Superior temporal gyrus (tissue), 1 donor: ENCODE measurements at regions not wholly inside any gene's neighbourhood (a gene's known extent, or its start where the extent isn't known, plus 50 kb on each side); places are given as distances from the start of the nearest gene placed in this dataset.
"Not testable (repeated sequence)": the region's sequence is repeated elsewhere in the genome, so short reads cannot be mapped to it uniquely, and the experiment has no call there.

Source experiments
- DNase-seq: peaks from one replicate; pipeline ENCODE4 v3.0.0-alpha.2; 2016; ENCODE audit errors: extremely low spot score

- no peak for DNase-seq
Observed at GRCh38 chr11:101292661-101293240, 163.1 kb upstream of the PGR start.

DNA sequence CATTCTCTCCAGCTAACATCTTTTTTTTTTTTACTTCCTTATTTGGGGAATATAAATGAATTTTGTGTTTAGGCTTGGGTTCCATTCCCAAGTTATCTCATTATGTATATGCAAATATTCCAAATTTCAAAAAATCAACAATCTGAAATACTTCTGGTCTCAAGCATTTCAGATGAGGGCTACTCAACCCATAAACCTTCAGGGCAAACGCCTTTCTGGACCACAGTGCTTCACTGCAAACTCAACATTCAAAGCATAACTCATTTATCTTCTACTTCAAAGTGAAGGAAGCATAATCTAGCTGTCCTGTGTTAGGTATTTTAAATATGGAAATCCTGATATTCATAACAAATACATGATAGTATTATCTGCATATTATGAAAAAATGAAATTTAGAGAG is 161.7 kb upstream of the PGR start:
- no peak for DNase-seq

- DNase-seq = no peak
Observed at GRCh38 chr11:101288392-101288791, 158.8 kb upstream of the PGR start.

- DNase-seq = no peak
Observed at GRCh38 chr11:101279728-101280127, 150.1 kb upstream of the PGR start.

- DNase-seq = no peak
Observed at GRCh38 chr11:101278286-101278685, 148.7 kb upstream of the PGR start.

GRCh38 chr11:101277036-101277435 is 147.4 kb upstream of the PGR start:
- DNase-seq = no peak

GRCh38 chr11:101269990-101270660 is 140.5 kb upstream of the PGR start:
- DNase-seq = no peak

DNA sequence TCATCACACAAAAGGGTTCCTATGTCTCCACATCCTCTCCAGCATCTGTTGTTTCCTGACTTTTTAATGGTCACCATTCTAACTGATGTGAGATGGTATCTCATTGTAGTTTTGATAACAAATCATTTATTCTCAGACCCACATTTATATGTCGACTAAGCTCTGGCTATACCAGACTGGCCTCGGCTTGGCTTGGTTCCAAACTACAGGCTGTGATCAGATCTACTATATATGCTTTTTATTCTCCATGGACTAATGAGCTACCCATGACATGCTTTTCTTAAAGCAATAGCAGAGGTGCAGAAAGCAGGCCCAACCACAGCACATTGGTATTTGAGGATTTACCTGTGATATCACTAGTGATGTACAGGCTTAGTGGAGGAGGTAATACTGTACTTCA is 139.8 kb upstream of the PGR start:
- DNase-seq = no peak

- DNase-seq = no peak
Observed at GRCh38 chr11:101267654-101268053, 138.0 kb upstream of the PGR start.

DNA sequence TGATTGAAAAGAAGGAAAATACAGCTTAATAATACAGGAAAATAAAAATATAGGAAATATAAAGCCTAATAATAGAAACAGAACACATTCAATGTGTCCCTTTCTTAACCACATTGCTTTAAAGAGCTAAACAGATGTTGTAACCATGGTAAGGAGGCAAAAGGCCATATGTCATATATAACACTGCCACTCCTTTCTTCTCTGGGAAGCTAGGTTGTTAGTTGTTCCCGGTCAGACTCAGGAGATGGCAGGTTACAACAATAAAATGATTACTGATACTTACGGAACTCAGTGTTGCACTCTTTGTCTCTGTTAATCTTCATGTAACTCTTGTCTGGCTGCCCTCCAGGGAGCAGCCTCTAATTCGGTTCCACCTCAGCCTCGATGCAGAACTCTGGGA is 134.7 kb upstream of the PGR start:
- no peak for DNase-seq

GRCh38 chr11:101262995-101263394 is 133.4 kb upstream of the PGR start:
- no peak for DNase-seq

- DNase-seq = no peak
Observed at GRCh38 chr11:101262258-101262657, 132.6 kb upstream of the PGR start.

- no peak for DNase-seq
Observed at GRCh38 chr11:101255036-101255435, 125.4 kb upstream of the PGR start.

DNA sequence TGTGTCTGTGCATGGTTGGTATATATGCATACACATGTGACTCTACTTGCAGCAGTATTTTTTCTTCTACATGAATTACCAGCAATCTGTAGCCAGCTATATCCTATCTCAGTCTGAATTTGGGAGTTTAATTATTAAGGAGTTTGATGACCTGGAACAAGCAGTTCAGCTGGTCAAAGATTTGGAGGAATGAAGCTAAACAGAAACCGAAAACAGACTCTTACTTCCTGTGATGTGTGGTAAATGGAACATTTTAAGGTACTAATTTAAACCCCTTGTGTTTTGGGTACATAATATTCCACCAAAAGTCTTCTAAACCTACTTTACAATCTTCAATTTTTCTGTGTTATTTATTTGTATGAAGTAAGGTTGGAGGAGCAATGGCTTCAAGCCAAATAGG is 124.4 kb upstream of the PGR start:
- DNase-seq = no peak

- DNase-seq = not testable (repeated sequence)
Observed at GRCh38 chr11:101245635-101246034, 116.0 kb upstream of the PGR start.

DNA sequence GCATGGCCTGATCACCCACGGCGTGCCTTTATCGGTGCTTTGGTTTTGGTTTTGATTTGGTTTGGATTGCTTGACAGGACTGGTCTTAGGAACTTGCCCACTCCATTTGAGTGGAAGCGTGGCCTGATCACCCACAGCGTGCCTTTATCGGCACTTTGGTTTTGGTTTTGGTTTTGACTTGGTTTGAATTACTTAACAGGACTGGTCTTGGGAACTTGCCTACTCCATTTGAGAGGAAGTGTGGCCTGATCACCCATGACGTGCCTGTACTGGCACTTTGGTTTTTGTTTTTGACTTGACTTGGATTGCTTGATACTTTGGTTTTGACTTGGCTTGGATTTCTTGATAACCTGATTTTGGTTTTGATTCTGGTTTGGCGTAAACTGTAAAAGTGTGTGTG is 115.5 kb upstream of the PGR start:
- not testable (repeated sequence) for DNase-seq

DNA sequence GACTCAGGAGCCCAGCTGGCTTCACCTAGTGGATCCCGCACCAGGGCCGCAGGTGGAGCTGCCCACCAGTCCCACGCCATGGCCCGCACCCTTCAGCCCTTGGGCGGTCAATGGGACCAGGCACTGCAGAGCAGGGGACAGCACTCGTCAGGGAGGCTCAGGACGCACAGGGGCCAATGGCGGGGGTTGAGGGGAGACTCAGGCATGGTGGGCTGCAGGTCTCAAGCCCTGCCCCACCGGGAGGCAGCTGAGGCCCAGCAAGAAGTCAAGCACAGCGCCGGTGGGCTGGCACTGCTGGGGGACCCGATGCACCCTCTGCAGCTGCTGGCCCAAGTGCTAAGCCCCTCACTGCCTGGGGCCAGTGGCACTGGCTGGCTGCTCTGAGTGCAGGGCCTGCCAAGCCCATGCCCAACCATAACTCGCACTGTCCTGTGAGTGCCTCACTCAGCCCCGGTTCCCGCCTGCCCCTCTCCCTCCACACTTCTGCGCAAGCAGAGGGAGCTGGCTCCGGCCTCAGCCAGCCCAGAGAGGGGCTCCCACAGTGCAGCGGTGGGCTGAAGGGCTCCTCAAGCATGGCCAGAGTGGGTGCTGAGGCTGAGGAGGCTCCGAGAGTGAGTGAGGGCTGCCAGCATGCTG is 111.7 kb upstream of the PGR start:
- DNase-seq = no peak

DNA sequence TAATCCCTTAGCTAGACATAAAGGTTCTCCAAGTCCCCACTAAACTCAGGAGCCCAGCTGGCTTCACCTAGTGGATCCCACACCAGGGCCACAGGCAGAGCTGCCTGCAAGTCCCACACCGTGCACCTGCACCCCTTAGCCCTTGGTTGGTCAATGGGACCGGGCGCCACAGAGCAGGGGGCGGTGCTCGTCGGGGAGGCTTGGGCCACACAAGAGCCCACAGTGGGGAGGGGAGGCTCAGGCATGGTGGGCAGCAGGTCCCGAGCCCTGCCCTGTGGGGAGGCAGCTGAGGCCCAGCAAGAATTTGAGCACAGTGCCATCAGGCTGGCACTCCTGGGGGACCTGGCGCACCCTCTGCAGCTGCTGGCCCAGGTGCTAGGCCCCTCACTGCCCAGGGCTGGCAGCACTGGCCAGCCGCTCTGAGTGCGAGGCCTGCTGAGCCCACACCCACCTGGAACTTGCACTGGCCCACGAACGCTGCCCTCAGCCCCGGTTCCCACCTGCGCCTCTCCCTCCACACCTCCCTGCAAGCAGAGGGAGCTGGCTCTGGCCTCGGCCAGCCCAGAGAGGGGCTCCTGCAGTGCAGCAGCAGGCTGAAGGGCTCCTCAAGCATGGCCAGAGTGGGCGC is 101.7 kb upstream of the PGR start:
- not testable (repeated sequence) for DNase-seq

DNA sequence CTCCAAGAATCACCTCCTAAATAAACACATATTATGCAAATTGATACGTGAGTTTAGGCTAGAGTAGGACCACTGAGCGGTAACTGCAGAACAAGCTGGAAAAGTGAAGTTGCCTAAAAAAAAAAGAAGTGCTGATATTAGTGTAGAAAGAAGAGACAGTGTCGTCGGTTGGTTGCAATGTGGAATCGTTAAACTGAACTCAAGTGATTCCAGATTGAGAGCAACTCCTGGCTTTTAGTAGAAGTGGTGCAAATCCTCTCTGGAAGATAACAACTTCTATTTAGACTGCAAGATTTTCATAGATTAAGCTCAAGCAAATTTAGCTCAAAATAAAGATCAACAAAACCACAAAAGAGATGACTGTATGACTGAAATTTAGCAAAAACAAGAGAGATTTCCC is 97.0 kb upstream of the PGR start:
- DNase-seq = no peak

DNA sequence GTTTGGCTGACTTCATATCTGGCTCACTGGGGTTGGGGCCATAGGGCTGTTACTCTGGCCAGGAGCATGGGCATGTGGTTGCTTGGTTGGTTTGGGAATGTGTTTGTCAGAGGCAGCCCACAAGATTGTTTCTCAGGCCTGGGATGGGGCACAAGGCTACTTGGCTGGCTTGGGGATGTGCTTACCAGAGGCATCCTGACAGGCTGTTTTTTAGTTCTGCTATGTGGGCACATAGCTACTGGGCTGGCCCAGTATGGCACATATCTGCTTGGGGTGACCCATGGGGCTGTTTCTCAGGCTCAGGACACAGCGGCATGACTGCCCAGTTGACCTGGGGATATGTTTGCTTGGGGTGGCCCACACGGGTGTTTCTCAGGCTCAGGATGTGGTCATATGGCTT is 94.6 kb upstream of the PGR start:
- no peak for DNase-seq

DNA sequence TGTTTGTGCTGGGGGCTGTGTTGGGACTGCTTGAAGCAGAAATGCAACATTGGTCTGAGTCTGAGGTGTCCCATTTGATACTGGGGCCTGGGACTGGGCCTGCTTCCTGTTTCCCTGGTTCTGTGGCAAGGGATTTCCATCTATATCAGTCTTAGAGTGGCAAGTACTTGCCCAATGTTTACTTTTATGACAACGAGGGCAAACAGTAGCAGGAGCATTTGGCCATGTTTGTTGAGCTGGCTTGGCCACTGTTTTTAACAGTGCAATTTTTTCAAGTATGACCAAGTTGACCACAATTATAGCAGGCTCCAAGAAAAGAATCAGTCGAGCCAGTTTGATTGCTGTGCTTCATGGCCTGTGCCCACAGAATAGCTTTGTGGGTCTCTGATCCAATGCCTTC is 88.5 kb upstream of the PGR start:
- not testable (repeated sequence) for DNase-seq

GRCh38 chr11:101216091-101216490 is 86.5 kb upstream of the PGR start:
- DNase-seq = not testable (repeated sequence)

DNA sequence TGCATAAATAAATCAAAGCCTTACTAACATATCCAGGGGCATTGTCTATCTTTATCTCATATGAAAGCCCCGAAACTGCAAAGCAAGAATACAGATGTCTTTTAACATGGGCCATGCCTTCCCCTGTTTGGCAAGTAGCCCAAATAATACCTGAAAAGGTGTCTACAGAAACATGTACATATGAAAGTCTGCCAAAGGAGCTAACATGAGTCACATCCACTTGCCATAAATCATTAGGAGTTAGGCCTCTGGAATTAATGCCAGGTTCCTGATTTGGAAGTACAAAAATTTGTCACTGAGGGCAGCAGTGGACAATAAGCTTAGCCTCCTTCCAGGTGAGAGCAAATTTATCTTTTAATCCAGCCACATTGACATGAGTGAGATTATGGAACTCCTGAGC is 85.5 kb upstream of the PGR start:
- DNase-seq = no peak
